ENCODE measurements at regions not wholly inside any gene's neighbourhood (a gene's known extent, or its start where the extent isn't known, plus 50 kb on each side); places are given as distances from the start of the nearest gene placed in this dataset.

DNA sequence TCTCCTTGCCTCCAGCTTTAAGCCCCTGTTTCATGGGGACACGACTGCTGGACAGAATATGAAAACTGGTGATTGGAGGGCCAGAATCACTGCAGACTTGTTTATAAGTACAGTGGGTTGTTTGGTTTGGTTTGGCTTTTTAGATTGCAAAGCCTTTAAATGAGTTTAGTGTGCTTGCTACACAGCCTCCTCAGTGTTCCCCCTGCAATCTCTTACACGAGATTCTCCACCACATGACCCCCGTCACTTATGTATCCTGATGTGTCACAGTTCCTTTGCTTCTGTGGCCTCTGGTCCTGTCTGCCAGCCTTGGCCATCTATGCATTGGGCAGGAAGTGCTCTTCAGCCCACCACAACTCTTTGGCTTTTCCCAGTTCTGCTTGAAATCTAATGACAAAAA is 103.7 kb upstream of the ANKRD1 start:
- H3K27ac Mint-ChIP-seq: peak overlapping the region; percentile 86 to 92 (median 91)
- H3K27me3 Mint-ChIP-seq (ENCODE audit: low read depth): no peaks in the 10 kb centered on the region
- TF ChIP-seq, protein P1, sequence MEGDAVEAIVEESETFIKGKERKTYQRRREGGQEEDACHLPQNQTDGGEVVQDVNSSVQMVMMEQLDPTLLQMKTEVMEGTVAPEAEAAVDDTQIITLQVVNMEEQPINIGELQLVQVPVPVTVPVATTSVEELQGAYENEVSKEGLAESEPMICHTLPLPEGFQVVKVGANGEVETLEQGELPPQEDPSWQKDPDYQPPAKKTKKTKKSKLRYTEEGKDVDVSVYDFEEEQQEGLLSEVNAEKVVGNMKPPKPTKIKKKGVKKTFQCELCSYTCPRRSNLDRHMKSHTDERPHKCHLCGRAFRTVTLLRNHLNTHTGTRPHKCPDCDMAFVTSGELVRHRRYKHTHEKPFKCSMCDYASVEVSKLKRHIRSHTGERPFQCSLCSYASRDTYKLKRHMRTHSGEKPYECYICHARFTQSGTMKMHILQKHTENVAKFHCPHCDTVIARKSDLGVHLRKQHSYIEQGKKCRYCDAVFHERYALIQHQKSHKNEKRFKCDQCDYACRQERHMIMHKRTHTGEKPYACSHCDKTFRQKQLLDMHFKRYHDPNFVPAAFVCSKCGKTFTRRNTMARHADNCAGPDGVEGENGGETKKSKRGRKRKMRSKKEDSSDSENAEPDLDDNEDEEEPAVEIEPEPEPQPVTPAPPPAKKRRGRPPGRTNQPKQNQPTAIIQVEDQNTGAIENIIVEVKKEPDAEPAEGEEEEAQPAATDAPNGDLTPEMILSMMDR (IDR thresholded peaks at IDR 0.05; ENCODE audit: unreplicated experiment in 3 of 3): no peak
- H3K4me3 Mint-ChIP-seq: peak overlapping the region in 2 of 3 experiments; percentile 49 to 57
- H3K9me3 Mint-ChIP-seq: peaks cover 5% of the 10 kb centered on the region
- no peaks in the 10 kb centered on the region for H3K36me3 Mint-ChIP-seq (ENCODE audit: low read depth)
- H3K4me1 Mint-ChIP-seq: peaks cover 58% of the 10 kb centered on the region

DNA sequence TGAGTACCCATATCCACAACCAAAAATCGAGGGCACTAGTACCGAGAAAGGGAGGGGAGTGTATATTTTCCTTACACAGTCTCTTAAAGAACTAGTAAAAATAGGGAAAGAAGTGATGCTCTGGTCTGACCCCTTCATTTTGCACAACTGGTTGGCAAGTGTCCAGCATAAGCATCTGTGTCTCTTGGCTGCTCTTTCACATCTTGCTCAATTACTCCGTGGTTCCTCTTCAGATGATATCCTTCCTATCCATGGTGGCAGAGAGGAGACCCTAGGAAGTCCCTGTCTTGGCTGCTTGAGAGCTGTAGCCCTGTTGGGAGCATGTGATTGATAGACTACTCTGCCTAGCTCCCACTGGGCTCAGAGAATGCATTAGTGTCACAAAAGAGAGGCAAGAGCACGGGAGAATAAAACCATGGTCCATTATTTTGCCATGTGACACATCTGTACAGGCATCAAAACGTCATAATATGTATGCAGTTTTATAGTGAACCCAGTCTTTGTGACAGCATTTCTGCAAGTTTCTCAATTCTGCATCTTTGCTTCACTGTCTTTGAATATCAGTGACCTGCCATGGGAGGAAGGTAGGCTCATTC is 111.8 kb upstream of the ANKRD1 start:
- Mint-ChIP-seq H3K36me3 (ENCODE audit: low read depth) (no peaks in the 10 kb centered on the region), H3K9me3 (no peaks in the 10 kb centered on the region), H3K4me3 (no peak overlapping the region), H3K27ac (peak overlapping the region; percentile 24 to 53 (median 37)), H3K27me3 (ENCODE audit: low read depth) (no peaks in the 10 kb centered on the region), H3K4me1 (peaks cover 48% of the 10 kb centered on the region)
- TF ChIP-seq, protein P1 (IDR thresholded peaks at IDR 0.05; ENCODE audit: unreplicated experiment in 3 of 3): no peak

DNA sequence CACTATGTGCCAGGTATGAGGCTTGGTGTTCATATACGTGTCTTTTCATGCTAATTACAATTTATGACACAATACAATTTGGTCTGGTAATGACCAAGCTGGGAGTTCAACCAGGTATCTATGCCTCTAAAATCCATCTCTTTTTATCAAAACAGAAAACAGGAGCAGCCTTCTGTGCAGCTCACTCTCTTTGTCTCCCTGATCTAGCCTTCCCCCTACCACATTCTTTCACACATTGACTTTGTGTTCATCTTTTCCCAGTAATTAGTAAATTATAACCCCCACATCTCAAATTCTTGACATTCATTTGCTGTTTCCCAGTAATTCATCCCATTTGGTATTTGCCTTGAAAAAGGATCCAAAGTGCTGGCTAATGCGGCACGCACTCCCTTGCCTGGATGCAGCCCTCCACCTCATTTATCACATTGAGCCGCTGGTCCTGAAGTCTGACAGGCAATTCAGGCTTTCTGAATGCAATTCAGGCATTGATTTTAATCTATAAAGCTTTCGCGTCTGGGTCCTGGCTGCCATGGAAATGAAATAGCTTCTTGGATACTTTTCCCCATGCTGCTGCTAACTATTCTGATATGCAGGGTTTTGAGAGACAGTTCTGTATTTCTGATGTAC is 112.5 kb upstream of the ANKRD1 start:
- TF ChIP-seq, protein P1 (IDR thresholded peaks at IDR 0.05; ENCODE audit: unreplicated experiment in 3 of 3): no peak
- Mint-ChIP-seq H3K27ac (peak overlapping the region; percentile 41 to 61 (median 53)), H3K27me3 (ENCODE audit: low read depth) (no peaks in the 10 kb centered on the region), H3K4me1 (peaks cover 48% of the 10 kb centered on the region), H3K9me3 (no peaks in the 10 kb centered on the region), H3K4me3 (no peak overlapping the region), H3K36me3 (ENCODE audit: low read depth) (no peaks in the 10 kb centered on the region)

DNA sequence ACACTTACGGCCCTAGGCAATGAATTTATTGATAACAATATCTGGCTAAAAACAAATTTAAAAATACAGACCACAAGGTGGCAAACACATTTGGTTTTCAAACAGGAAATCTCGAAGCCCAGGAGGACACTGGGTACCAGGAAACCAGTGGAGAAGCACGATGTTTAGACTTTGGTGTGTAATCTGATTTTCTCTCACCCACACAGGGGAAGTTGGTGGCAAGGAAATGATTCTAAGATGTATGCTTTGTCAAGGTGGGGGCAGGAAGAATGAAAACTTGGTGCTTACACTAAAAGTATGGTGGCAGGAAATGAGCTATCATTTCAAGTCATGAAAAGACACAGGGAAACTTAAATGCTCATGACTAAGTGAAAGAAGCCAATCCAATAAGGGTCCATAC is 113.2 kb upstream of the ANKRD1 start:
- no peaks in the 10 kb centered on the region for H3K27me3 Mint-ChIP-seq (ENCODE audit: low read depth)
- peak overlapping the region; percentile 41 to 61 (median 53) for H3K27ac Mint-ChIP-seq
- no peaks in the 10 kb centered on the region for H3K36me3 Mint-ChIP-seq (ENCODE audit: low read depth)
- H3K4me3 Mint-ChIP-seq: no peak overlapping the region
- peaks cover 51% of the 10 kb centered on the region for H3K4me1 Mint-ChIP-seq
- TF ChIP-seq, protein P1 (IDR thresholded peaks at IDR 0.05; ENCODE audit: unreplicated experiment in 3 of 3): no peak
- H3K9me3 Mint-ChIP-seq: no peaks in the 10 kb centered on the region

GRCh38 chr10:91034494-91035159 is 113.7 kb upstream of the ANKRD1 start:
- peaks cover 54% of the 10 kb centered on the region for H3K4me1 Mint-ChIP-seq
- H3K36me3 Mint-ChIP-seq (ENCODE audit: low read depth): no peaks in the 10 kb centered on the region
- no peak overlapping the region for H3K4me3 Mint-ChIP-seq
- no peaks in the 10 kb centered on the region for H3K27me3 Mint-ChIP-seq (ENCODE audit: low read depth)
- peak overlapping the region; percentile 53 to 76 (median 61) for H3K27ac Mint-ChIP-seq
- no peaks in the 10 kb centered on the region for H3K9me3 Mint-ChIP-seq
- TF ChIP-seq, protein P1 (IDR thresholded peaks at IDR 0.05; ENCODE audit: unreplicated experiment in 3 of 3): no peak

Data from nephron (organoid).